ENCODE measurements at regions not wholly inside any gene's neighbourhood (a gene's known extent, or its start where the extent isn't known, plus 50 kb on each side); places are given as distances from the start of the nearest gene placed in this dataset.

DNA sequence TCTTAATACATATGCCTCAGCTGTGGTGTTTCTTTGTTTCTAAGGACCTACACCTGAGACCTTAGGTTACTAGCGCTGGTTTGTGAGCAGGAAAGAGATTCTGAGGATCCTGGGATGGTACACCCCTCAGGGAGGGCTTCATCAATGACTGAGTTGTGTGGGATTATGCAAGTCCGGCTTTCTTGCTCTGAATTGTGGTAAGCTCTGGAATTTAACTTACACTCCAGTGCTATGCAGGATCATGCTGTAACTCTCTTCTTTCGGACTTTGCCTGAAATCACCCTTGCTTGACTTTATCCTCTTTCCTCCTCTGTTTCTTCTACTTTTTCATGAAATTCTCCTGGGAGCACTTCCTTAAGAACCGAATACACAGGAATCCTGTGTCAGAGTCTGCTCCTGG is 431.5 kb upstream of the BOD1L1 start:
- Mint-ChIP-seq H3K36me3 (ENCODE audit: unreplicated experiment) (no peaks in the 10 kb centered on the region), H3K4me3 (ENCODE audit: unreplicated experiment) (no peak overlapping the region), H3K9me3 (ENCODE audit: unreplicated experiment) (no peaks in the 10 kb centered on the region), H3K4me1 (ENCODE audit: low read depth, unreplicated experiment) (no peaks in the 10 kb centered on the region), H3K27ac (ENCODE audit: unreplicated experiment) (no peak overlapping the region), H3K27me3 (ENCODE audit: unreplicated experiment) (no peaks in the 10 kb centered on the region)
- TF ChIP-seq CTCF (IDR thresholded peaks at IDR 0.05; ENCODE audit: partially characterized antibody, unreplicated experiment), result no peak
- DNase-seq, result no peak

DNA sequence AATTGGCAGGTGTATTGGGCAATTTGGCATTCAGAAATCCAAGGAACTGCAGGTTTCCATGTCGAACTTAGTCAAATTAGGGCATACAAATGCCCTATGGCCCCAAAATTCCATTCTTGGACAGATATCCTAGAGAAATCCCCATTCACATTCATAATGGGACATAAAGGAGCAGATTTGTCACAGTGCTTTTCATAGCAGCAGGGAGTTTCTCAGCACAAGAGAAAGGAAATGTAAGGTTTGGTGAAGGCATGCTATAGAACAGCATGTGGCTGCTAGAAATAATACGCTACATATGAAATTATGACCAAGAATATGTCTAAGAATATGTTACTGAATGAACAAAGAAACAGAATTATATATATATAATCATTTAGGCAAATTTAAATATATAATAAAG is 437.5 kb upstream of the BOD1L1 start:
- H3K4me1 Mint-ChIP-seq (ENCODE audit: low read depth, unreplicated experiment), result no peaks in the 10 kb centered on the region
- no peak for DNase-seq
- TF ChIP-seq CTCF (IDR thresholded peaks at IDR 0.05; ENCODE audit: partially characterized antibody, unreplicated experiment), result no peak
- H3K27me3 Mint-ChIP-seq (ENCODE audit: unreplicated experiment), result no peaks in the 10 kb centered on the region
- no peaks in the 10 kb centered on the region for H3K9me3 Mint-ChIP-seq (ENCODE audit: unreplicated experiment)
- no peaks in the 10 kb centered on the region for H3K36me3 Mint-ChIP-seq (ENCODE audit: unreplicated experiment)
- H3K4me3 Mint-ChIP-seq (ENCODE audit: unreplicated experiment), result no peak overlapping the region
- H3K27ac Mint-ChIP-seq (ENCODE audit: unreplicated experiment), result no peak overlapping the region

DNA sequence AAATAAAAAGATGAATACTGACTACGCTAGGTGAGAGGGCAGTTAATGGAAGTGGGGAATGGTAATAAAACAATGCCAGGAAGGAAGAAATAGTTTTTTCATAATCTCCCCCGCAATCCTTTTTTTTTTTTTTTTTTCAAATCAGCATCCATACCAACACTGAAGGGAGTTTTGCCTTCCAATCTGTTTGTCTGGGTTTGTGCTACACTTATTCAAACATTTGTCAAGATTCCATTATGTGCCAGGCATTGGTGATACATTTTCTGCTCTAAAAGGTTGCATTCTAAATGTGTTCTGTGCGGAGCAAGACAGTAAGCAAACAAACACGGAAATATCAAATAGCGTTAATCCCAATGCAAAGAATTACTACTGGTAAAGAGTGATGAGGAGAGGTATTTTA is 437.9 kb upstream of the BOD1L1 start:
- no peak for DNase-seq
- H3K27me3 Mint-ChIP-seq (ENCODE audit: unreplicated experiment), result no peaks in the 10 kb centered on the region
- H3K27ac Mint-ChIP-seq (ENCODE audit: unreplicated experiment), result no peak overlapping the region
- H3K36me3 Mint-ChIP-seq (ENCODE audit: unreplicated experiment), result no peaks in the 10 kb centered on the region
- TF ChIP-seq CTCF (IDR thresholded peaks at IDR 0.05; ENCODE audit: partially characterized antibody, unreplicated experiment), result no peak
- H3K9me3 Mint-ChIP-seq (ENCODE audit: unreplicated experiment), result no peaks in the 10 kb centered on the region
- no peak overlapping the region for H3K4me3 Mint-ChIP-seq (ENCODE audit: unreplicated experiment)
- H3K4me1 Mint-ChIP-seq (ENCODE audit: low read depth, unreplicated experiment), result no peaks in the 10 kb centered on the region

DNA sequence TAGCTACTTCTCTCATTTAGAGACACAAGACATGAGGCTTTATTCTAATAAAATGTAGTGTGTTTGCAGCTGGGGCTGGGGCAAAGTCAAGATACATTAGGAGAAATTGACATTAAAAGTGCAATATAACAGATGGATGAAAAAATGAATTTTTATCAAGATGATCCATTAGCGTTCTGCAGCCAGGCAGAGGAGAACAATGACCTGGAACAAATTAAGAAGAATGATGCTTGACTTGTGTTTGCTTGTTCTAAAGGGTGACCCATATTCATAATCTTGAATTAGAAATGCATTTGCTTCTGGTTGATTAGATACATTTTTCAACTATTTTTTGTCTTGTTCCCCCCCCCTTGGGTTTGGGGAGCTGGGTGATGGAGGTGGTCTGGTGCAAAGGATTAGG is 439.5 kb upstream of the BOD1L1 start:
- no peak for TF ChIP-seq CTCF (IDR thresholded peaks at IDR 0.05; ENCODE audit: partially characterized antibody, unreplicated experiment)
- Mint-ChIP-seq H3K27me3 (ENCODE audit: unreplicated experiment) (no peaks in the 10 kb centered on the region), H3K27ac (ENCODE audit: unreplicated experiment) (no peak overlapping the region), H3K4me1 (ENCODE audit: low read depth, unreplicated experiment) (no peaks in the 10 kb centered on the region), H3K36me3 (ENCODE audit: unreplicated experiment) (no peaks in the 10 kb centered on the region), H3K4me3 (ENCODE audit: unreplicated experiment) (no peak overlapping the region), H3K9me3 (ENCODE audit: unreplicated experiment) (no peaks in the 10 kb centered on the region)
- no peak for DNase-seq

- TF ChIP-seq CTCF (IDR thresholded peaks at IDR 0.05; ENCODE audit: partially characterized antibody, unreplicated experiment), result no peak
- Mint-ChIP-seq H3K4me1 (ENCODE audit: low read depth, unreplicated experiment) (no peaks in the 10 kb centered on the region), H3K27me3 (ENCODE audit: unreplicated experiment) (no peaks in the 10 kb centered on the region), H3K27ac (ENCODE audit: unreplicated experiment) (no peak overlapping the region), H3K36me3 (ENCODE audit: unreplicated experiment) (no peaks in the 10 kb centered on the region), H3K9me3 (ENCODE audit: unreplicated experiment) (no peaks in the 10 kb centered on the region), H3K4me3 (ENCODE audit: unreplicated experiment) (no peak overlapping the region)
- DNase-seq, result no peak
Observed at GRCh38 chr4:14069886-14070285, 442.4 kb upstream of the BOD1L1 start.

Data from glutamatergic neuron (in vitro differentiated cells).